HEK293 (cell line): ENCODE measurements at regions not wholly inside any gene's neighbourhood (a gene's known extent, or its start where the extent isn't known, plus 50 kb on each side); places are given as distances from the start of the nearest gene placed in this dataset.

Source experiments
- CTCF ChIA-PET: fragments of 350-600 bp; formaldehyde crosslinking; extraction: SDS; loops from one replicate; lab custom pipeline; 2021; ENCODE audit warnings: antibody characterized with exemption; lab: Yijun Ruan, JAX
- POLR2A ChIA-PET: fragments of 300-600 bp; formaldehyde crosslinking; extraction: SDS; loops from one replicate; lab custom pipeline; 2020; ENCODE audit warnings: antibody characterized with exemption, inconsistent platforms; lab: Yijun Ruan, JAX
- H3K27ac ChIP-seq: fragments of 200-500 bp; sonication (Bioruptor generic); 2 replicates; pipeline ENCODE4 v1.5.1; 2014; ENCODE audit warnings: low read depth, low read length, control low read depth, inconsistent platforms; ENCODE audit errors: extremely low read depth
- H3K36me3 ChIP-seq, 2 experiments: fragments of 200-500 bp in 1 of 2; sonication (Bioruptor generic) in 1 of 2; 1 replicate in 1 of 2; 2 replicates in 1 of 2; pipeline ENCODE4 v1.5.1; 2014 to 2017; ENCODE audit warnings: inconsistent platforms in 2 of 2, low read length in 2 of 2; ENCODE audit not compliant: control insufficient read depth in 2 of 2, insufficient read depth in 1 of 2
- H3K4me1 ChIP-seq: fragments of 200-500 bp; sonication (Bioruptor generic); 2 replicates; pipeline ENCODE4 v1.5.1; 2014; ENCODE audit warnings: mild to moderate bottlenecking, low read length, inconsistent platforms; ENCODE audit not compliant: control insufficient read depth, insufficient read depth
- H3K4me3 ChIP-seq: 2 replicates; pipeline ENCODE4 v1.5.1; 2011; ENCODE audit warnings: low read depth, mild to moderate bottlenecking, control low read depth, low read length, moderate library complexity
- H3K9me3 ChIP-seq: fragments of 200-500 bp; sonication (Bioruptor generic); 2 replicates; pipeline ENCODE4 v1.5.1; 2014; ENCODE audit warnings: low read depth, low read length, inconsistent platforms; ENCODE audit not compliant: control insufficient read depth, insufficient read depth
- AEBP2 ChIP-seq: fragments of 450-650 bp; formaldehyde crosslinking; IDR thresholded peaks from 2 replicates; pipeline ENCODE4 v1.5.1; 2016; ENCODE audit warnings: missing biosample characterization, missing genetic modification characterization, borderline replicate concordance
- GFI1B ChIP-seq: fragments of 450-650 bp; formaldehyde crosslinking; IDR thresholded peaks from 2 replicates; pipeline ENCODE4 v1.5.1; 2016; ENCODE audit warnings: missing biosample characterization, missing genetic modification characterization
- GLIS1 ChIP-seq: fragments of 450-650 bp; formaldehyde crosslinking; IDR thresholded peaks from 2 replicates; pipeline ENCODE4 v1.5.1; 2016; ENCODE audit warnings: missing biosample characterization, missing genetic modification characterization
- GLIS2 ChIP-seq: fragments of 450-650 bp; formaldehyde crosslinking; IDR thresholded peaks from 2 replicates; pipeline ENCODE4 v1.5.1; 2016; ENCODE audit warnings: missing biosample characterization, missing genetic modification characterization
- HIC1 ChIP-seq: fragments of 450-650 bp; formaldehyde crosslinking; IDR thresholded peaks from 2 replicates; pipeline ENCODE4 v1.5.1; 2016; ENCODE audit warnings: missing biosample characterization, missing genetic modification characterization
- MYNN ChIP-seq: fragments of 450-650 bp; formaldehyde crosslinking; IDR thresholded peaks from 2 replicates; pipeline ENCODE4 v1.5.1; 2016; ENCODE audit warnings: missing biosample characterization, missing genetic modification characterization, borderline replicate concordance
- SCRT2 ChIP-seq: fragments of 450-650 bp; formaldehyde crosslinking; IDR thresholded peaks from 2 replicates; pipeline ENCODE4 v1.5.1; 2016; ENCODE audit warnings: missing biosample characterization, missing genetic modification characterization
- WT1 ChIP-seq: fragments of 450-650 bp; formaldehyde crosslinking; IDR thresholded peaks from 2 replicates; pipeline ENCODE4 v1.5.1; 2016; ENCODE audit warnings: missing biosample characterization, missing genetic modification characterization
- ZBTB17 ChIP-seq: fragments of 450-650 bp; formaldehyde crosslinking; IDR thresholded peaks from 2 replicates; pipeline ENCODE4 v1.5.1; 2016; ENCODE audit warnings: missing biosample characterization, missing genetic modification characterization
- ZBTB20 ChIP-seq: fragments of 450-650 bp; formaldehyde crosslinking; IDR thresholded peaks from 2 replicates; pipeline ENCODE4 v1.5.1; 2016; ENCODE audit warnings: missing biosample characterization, missing genetic modification characterization
- ZFP41 ChIP-seq: fragments of 450-650 bp; formaldehyde crosslinking; IDR thresholded peaks from 2 replicates; pipeline ENCODE4 v1.5.1; 2016; ENCODE audit warnings: missing biosample characterization, missing genetic modification characterization, borderline replicate concordance
- ZIC2 ChIP-seq: fragments of 450-650 bp; formaldehyde crosslinking; IDR thresholded peaks from 2 replicates; pipeline ENCODE4 v1.5.1; 2016; ENCODE audit warnings: missing biosample characterization, missing genetic modification characterization
- ZNF513 ChIP-seq: fragments of 450-650 bp; IDR thresholded peaks from 2 replicates; pipeline ENCODE4 v1.5.1; 2018; ENCODE audit warnings: missing biosample characterization, missing genetic modification characterization
- ZNF544 ChIP-seq: fragments of 450-650 bp; formaldehyde crosslinking; IDR thresholded peaks from 2 replicates; pipeline ENCODE4 v1.5.0; 2017; ENCODE audit warnings: missing biosample characterization, missing genetic modification characterization
- ZNF558 ChIP-seq: fragments of 450-650 bp; formaldehyde crosslinking; IDR thresholded peaks from 2 replicates; pipeline ENCODE4 v1.5.1; 2016; ENCODE audit warnings: missing biosample characterization, missing genetic modification characterization
- ZNF701 ChIP-seq: fragments of 450-650 bp; formaldehyde crosslinking; IDR thresholded peaks from 2 replicates; pipeline ENCODE4 v1.5.1; 2016; ENCODE audit warnings: missing biosample characterization, missing genetic modification characterization
- ZNF76 ChIP-seq: fragments of 450-650 bp; formaldehyde crosslinking; IDR thresholded peaks from 2 replicates; pipeline ENCODE4; 2016; ENCODE audit warnings: low read depth, missing biosample characterization, missing genetic modification characterization, borderline replicate concordance
- ZNF785 ChIP-seq: fragments of 450-650 bp; formaldehyde crosslinking; IDR thresholded peaks from 2 replicates; pipeline ENCODE4 v1.5.1; 2016; ENCODE audit warnings: missing biosample characterization, missing genetic modification characterization
- ZSCAN16 ChIP-seq: fragments of 450-650 bp; formaldehyde crosslinking; IDR thresholded peaks from 2 replicates; pipeline ENCODE4 v1.5.1; 2016; ENCODE audit warnings: missing biosample characterization, missing genetic modification characterization
- TF ChIP-seq, protein P1 (sequence below): fragments of 450-650 bp; formaldehyde crosslinking; IDR thresholded peaks from 2 replicates; pipeline ENCODE4 v1.5.1; 2016; ENCODE audit warnings: missing biosample characterization, missing genetic modification characterization

DNA sequence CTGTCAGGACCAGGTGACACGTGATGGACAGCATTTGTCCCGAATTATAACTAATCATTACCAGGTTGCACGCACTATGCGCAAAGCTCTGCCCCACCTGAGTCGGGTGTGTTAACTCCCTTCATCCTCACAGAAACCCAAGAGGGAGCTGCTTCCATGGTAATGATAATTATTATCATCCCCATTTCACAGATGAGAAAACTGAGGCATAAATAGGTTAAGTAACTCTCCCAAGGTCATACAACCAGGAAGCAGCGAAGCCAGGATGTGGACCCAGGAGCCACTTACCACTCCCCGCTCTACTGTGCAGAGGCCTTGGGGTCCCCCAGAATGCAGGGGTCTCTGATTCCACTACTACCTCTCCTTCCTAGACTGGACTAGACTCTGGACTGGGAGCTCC lies 76.7 kb upstream of the TARDBP start:
- CTCF ChIA-PET = no interaction called here
- POLR2A ChIA-PET = no interaction called here
- no peaks in the 10 kb centered on the region for H3K4me1 ChIP-seq
- no peak overlapping the region for H3K4me3 ChIP-seq
- no peaks in the 10 kb centered on the region for H3K9me3 ChIP-seq
- TF ChIP-seq ZNF76 (tag by site-specific recombination) (no peak), MYNN (tag by site-specific recombination) (no peak)
- H3K36me3 ChIP-seq = no peaks in the 10 kb centered on the region
- no peak overlapping the region for H3K27ac ChIP-seq

- Histone ChIP-seq H3K36me3 (no peaks in the 10 kb centered on the region), H3K4me1 (no peaks in the 10 kb centered on the region), H3K4me3 (no peak overlapping the region), H3K27ac (no peak overlapping the region), H3K9me3 (no peaks in the 10 kb centered on the region)
- CTCF ChIA-PET = interaction anchor here (0.6 to 0.7 kb wide), 2 partner anchors 13 to 700 kb away, joined by 3 read pairs; no protein-coding TSS in a partner anchor
- POLR2A ChIA-PET = interaction anchor here (0.6 kb wide), 1 partner anchor 34 kb away, joined by 4 read pairs; no protein-coding TSS in a partner anchor
- no peak for TF ChIP-seq ZSCAN16 (tag by site-specific recombination)
- no peak for TF ChIP-seq ZBTB20 (tag by site-specific recombination)
- no peak for TF ChIP-seq HIC1 (tag by site-specific recombination)
- no peak for TF ChIP-seq ZNF513
- no peak for TF ChIP-seq ZBTB17 (tag by site-specific recombination)
- TF ChIP-seq ZIC2 (tag by site-specific recombination) = no peak
- TF ChIP-seq SCRT2 (tag by site-specific recombination) = peak; percentile 81
- TF ChIP-seq GLIS2 (tag by site-specific recombination) = peak; percentile 38; the same call in 1 of the 2 replicates
- TF ChIP-seq ZFP41 = no peak
- no peak for TF ChIP-seq GFI1B (tag by site-specific recombination)
- TF ChIP-seq, protein P1, sequence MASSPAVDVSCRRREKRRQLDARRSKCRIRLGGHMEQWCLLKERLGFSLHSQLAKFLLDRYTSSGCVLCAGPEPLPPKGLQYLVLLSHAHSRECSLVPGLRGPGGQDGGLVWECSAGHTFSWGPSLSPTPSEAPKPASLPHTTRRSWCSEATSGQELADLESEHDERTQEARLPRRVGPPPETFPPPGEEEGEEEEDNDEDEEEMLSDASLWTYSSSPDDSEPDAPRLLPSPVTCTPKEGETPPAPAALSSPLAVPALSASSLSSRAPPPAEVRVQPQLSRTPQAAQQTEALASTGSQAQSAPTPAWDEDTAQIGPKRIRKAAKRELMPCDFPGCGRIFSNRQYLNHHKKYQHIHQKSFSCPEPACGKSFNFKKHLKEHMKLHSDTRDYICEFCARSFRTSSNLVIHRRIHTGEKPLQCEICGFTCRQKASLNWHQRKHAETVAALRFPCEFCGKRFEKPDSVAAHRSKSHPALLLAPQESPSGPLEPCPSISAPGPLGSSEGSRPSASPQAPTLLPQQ (tag by site-specific recombination) = 0 out of 2 replicates have a peak, but pooled peaks have one; percentile 36
- TF ChIP-seq ZNF558 (tag by site-specific recombination) = no peak
- TF ChIP-seq GLIS1 (tag by site-specific recombination) = peak; percentile 92
- no peak for TF ChIP-seq ZNF701
- no peak for TF ChIP-seq ZNF785
- no peak for TF ChIP-seq WT1 (tag by site-specific recombination)
- no peak for TF ChIP-seq AEBP2
- no peak for TF ChIP-seq ZNF544
- TF ChIP-seq, all 188 proteins: peak for 4
Observed at GRCh38 chr1:10936998-10937901, 75.2 kb upstream of the TARDBP start.
